ENCODE measurements at regions not wholly inside any gene's neighbourhood (a gene's known extent, or its start where the extent isn't known, plus 50 kb on each side); places are given as distances from the start of the nearest gene placed in this dataset.

DNA sequence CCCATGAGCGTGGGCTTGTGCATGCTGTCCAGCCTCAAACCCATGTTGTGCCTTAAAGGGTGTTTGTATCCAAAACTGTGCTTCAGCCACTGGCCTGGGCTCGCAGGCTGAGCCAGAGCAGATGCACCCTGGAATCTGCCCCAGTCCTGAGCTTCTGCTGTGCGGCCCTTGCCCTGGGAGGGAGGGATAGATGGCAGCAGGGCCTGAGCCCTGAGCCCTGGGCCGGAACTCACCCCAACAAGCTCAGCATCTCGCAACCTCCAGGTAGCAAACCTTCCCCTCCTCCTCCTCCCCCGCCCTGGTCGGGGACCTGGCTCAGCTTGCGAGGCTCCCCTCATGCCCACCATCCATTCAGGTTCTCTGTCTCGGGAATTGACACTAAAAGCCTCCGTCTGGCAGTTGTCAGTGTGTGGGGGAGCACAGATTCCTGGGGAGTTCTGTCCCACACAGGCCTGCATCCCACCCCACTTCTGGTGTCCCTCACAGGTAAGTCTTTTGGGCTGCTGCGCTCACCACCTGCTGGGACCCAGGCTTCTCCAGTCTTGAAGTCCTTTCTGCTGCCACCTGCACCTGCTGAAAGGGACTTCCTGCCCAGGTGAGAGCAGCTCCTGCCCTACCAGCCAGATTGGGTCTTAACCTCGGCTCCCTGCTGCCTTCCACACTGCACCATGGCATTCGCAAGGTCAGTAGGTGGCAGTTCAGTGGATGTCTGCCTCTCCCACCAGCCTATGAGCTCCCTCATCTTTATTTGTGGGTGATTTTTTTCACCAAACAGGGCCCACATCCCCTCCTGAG is 55.2 kb upstream of the OLFM1 start:
- no peak for DNase-seq

DNA sequence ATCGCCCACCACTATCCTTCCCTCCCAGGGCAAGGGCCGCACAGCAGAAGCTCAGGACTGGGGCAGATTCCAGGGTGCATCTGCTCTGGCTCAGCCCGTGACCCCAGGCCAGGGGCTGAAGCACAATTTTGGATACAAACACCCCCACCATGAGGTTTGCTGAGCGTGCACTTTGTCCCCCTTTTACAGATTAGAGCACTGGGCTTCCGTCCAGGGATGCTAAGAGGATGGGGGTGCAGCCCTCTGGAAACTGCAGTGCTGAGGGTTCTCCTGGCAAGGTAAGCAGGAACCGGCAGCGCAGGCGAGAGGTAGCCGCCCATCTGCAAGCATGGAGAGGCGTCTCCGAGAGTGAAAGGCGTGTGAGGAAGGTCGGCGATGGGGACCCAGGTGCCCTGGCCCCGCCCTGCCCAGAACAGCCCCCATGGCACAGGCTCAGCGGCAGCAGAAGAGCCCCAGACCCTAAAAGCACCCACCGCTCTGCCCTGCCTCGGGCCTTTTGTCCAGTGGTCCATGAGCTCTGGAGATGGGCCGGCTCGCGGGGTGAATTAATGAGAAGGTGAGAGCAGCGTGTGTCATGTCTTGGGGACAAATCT is 54.5 kb upstream of the OLFM1 start:
- no peak for DNase-seq

DNA sequence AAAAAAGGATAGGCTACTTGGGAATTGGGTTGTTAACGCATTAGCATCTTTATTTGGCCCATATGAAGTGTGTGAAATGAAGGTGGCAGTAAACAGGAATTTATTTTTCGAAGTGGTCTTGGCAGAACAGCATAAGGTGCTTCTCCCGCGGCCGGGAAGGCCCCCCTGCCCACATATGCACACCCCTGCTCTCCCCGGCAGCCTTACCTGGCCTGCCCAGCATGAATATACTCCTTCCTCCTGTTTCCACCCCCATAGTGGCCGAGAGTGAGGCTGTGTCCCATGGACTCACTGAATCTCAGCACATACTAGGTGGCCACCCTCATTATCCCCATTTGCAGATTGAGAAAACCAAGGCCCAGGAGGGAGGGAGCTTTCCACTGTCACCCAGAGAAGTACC is 54.0 kb upstream of the OLFM1 start:
- no peak for DNase-seq

DNA sequence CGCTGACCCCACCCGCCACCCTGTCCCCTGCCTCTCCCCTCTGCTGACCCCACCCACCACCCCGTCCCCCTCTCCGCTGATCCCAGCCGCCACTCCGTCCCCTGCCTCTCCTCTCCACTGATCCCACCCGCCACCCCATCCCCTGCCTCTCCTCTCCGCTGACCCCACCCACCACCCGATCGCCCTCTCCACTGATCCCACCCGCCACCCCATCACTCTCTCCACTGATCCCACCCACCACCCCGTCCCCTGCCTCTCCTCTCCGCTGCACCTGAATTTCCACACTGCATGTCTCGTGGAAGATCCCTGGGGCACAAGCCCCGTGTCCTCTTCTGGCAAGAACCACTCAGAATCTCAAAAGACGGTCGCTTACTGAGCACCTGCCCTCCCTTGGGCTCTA is 53.4 kb upstream of the OLFM1 start:
- DNase-seq: no peak

DNA sequence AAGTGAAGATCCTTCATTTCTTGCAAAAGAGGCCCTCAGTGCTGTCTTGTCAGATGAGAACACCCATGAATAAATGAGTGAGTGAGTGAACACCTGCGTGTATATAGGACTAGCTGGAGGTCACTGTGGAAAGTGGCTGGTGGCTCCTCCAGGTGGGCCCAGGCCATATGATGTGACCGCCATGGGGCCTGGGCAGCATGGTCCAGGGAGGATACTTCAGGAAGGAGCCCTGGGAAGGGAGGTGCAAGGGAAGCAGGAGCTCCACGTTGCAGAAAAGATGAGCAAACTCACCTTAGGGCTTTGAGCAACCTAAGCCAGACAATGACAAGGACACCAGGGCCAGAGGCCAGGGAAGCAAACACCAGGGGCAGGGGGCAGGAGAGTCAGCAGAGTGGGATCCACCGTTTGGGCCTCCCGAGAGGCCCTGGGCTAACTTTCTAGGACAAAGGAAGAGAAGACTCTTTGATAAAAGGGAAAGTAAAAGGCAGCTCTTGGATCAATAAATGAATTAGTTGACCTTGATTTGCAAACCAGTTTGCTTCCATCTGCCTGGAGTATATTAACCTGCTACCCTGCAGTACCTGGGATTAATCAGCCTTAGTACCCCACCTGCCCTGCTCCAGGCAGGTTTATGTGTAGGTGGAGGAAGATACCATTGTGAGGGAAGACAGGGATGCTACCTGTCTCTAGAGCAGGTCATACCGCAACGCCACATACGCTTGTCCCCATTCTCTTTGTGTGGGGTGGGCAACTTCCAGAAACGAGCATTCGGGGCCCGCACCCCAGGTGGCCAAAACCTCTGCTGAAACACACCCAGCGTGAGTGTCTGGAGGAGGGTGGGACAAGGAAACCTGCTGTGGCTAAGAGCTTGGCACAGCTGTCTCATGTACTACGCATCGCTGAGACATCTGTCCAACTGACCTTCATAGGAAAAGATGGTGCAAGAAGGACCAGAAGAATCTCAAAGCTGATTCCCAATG is 51.4 kb upstream of the OLFM1 start:
- no peak for DNase-seq

DNA sequence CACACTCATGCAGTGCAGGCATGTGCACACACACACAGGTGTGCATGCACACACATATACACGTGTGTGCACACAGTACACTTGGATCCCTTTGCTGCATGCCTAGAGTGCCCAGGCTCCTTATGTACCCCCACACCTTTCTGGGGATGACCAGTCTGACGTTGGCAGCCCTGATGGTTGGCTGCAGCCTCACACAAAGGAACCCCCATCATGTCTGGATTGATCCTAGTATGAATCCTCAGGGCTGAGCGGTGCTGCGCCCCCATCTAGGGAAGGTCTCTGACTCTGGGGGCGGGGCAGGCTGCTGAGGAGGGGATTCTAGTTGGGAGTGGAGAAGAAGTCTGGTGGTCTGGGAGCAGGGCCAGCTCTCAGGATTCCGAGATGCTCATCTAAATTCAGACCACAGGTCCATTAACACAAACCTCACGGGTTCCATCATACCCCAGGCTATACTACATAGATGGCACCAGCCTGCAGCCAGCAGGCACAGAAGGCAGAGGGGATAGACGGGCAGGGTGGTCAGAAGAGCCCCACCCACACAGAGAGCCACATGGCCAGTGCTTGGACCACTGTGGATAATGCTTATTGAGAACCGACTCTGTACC is 50.5 kb upstream of the OLFM1 start:
- DNase-seq: no peak

DNA sequence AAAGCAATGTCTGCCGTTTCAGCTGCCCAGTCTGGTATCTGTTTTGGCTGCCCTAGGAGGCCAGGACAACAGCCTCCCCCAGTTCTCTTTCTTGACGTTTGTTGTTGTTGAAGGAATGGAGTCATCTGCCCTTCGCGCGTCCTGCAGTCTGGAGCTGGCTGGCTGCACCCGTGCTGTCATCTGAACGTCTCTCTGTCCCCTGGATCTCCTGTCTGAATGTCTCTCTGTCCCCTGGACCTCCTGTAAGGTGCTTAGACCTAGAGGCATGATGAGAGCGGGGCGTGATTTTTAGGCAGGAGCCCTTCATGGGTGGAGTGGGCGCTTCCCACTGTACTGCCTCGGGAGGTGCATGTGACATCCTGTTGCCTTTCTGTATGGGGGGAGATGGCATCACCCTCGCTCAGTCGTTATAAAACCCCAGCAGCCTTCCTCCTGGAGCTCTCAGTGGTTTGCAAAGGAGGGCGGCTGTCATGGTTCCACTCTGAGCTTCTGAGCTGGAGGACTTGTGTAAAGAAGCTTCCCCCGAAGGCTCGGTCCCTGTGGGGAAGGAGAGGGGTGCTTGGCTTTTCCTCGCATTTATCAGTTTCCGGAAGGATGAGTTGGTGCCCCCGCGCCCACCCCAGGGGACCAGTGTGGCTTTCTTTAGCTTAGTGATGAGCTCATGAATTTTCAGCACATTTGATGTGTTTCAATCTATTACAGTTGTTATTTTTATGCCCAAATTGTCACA is 49.8 kb upstream of the OLFM1 start:
- DNase-seq: no peak

Data from NCI-H1092 (cell line).